ENCODE measurements at regions not wholly inside any gene's neighbourhood (a gene's known extent, or its start where the extent isn't known, plus 50 kb on each side); places are given as distances from the start of the nearest gene placed in this dataset.

GRCh38 chr4:79210636-79211049, 115.2 kb downstream of the NAA11 start:
- Histone ChIP-seq H2AFZ (ENCODE audit: low read length) (no peak overlapping the region), H3K79me2 (ENCODE audit: insufficient read depth, low read depth, low read length) (no peaks in the 10 kb centered on the region), H4K20me1 (ENCODE audit: insufficient read depth, low read length) (no peaks in the 10 kb centered on the region), H3K9me3 (ENCODE audit: low read length) (no peaks in the 10 kb centered on the region), H3K9me2 (ENCODE audit: insufficient read depth, low read length) (no peaks in the 10 kb centered on the region), H3K4me1 (ENCODE audit: insufficient read depth, low read length, poor library complexity, severe bottlenecking) (no peaks in the 10 kb centered on the region), H3K27ac (ENCODE audit: low read depth, low read length, poor library complexity, severe bottlenecking) (no peak overlapping the region), H3K4me2 (ENCODE audit: low read length) (no peak overlapping the region), H3K4me3 (ENCODE audit: low read depth, low read length, poor library complexity, severe bottlenecking) (no peak overlapping the region), H3K36me3 (ENCODE audit: insufficient read depth, low read length) (no peaks in the 10 kb centered on the region)
- no TSS peak for BruUV-seq (replicated peaks)
- TF ChIP-seq CTCF (conservative IDR thresholded peaks at IDR 0.05; ENCODE audit: low read length): no peak
- no peak for TF ChIP-seq EZH2phosphoT487 (IDR thresholded peaks at IDR 0.05; ENCODE audit: borderline replicate concordance, low read depth, low read length)
- ChIA-PET POLR2A (interaction anchor here (0.6 kb wide), 2 partner anchors 19 to 421 kb away, joined by 3 read pairs; no protein-coding TSS in a partner anchor), CTCF (ENCODE audit: unreplicated experiment) (no interaction called here)
- intact Hi-C loops (cut with micrococcal nuclease; ENCODE audit: unreplicated experiment): no loop called here
- no peak for DNase-seq (ENCODE audit: low spot score)

- Histone ChIP-seq H3K79me2 (ENCODE audit: insufficient read depth, low read depth, low read length) (no peaks in the 10 kb centered on the region), H3K9me3 (ENCODE audit: low read length) (no peaks in the 10 kb centered on the region), H3K4me2 (ENCODE audit: low read length) (no peak overlapping the region), H3K27ac (ENCODE audit: low read depth, low read length, poor library complexity, severe bottlenecking) (no peak overlapping the region), H4K20me1 (ENCODE audit: insufficient read depth, low read length) (no peaks in the 10 kb centered on the region), H2AFZ (ENCODE audit: low read length) (no peak overlapping the region), H3K4me3 (ENCODE audit: low read depth, low read length, poor library complexity, severe bottlenecking) (no peak overlapping the region), H3K36me3 (ENCODE audit: insufficient read depth, low read length) (no peaks in the 10 kb centered on the region), H3K9me2 (ENCODE audit: insufficient read depth, low read length) (no peaks in the 10 kb centered on the region), H3K4me1 (ENCODE audit: insufficient read depth, low read length, poor library complexity, severe bottlenecking) (no peaks in the 10 kb centered on the region)
- POLR2A ChIA-PET: interaction anchor here (0.6 kb wide), 2 partner anchors 19 to 422 kb away, joined by 3 read pairs; no protein-coding TSS in a partner anchor
- TF ChIP-seq EZH2phosphoT487 (IDR thresholded peaks at IDR 0.05; ENCODE audit: borderline replicate concordance, low read depth, low read length): no peak
- CTCF ChIA-PET (ENCODE audit: unreplicated experiment): no interaction called here
- DNase-seq (ENCODE audit: low spot score): no peak
- BruUV-seq (replicated peaks): no TSS peak
- intact Hi-C loops (cut with micrococcal nuclease; ENCODE audit: unreplicated experiment): no loop called here
Measured at GRCh38 chr4:79209822-79210635, 115.8 kb downstream of the NAA11 start.

- H3K9me3 ChIP-seq (ENCODE audit: low read length): no peaks in the 10 kb centered on the region
- H4K20me1 ChIP-seq (ENCODE audit: insufficient read depth, low read length): no peaks in the 10 kb centered on the region
- H3K4me1 ChIP-seq (ENCODE audit: insufficient read depth, low read length, poor library complexity, severe bottlenecking): no peaks in the 10 kb centered on the region
- ChIA-PET CTCF (ENCODE audit: unreplicated experiment) (no interaction called here), POLR2A (interaction anchor here (0.6 kb wide), 2 partner anchors 128 to 507 kb away, joined by 3 to 4 read pairs; no protein-coding TSS in a partner anchor)
- H3K36me3 ChIP-seq (ENCODE audit: insufficient read depth, low read length): no peaks in the 10 kb centered on the region
- no TSS peak for BruUV-seq (replicated peaks)
- no peaks in the 10 kb centered on the region for H3K79me2 ChIP-seq (ENCODE audit: insufficient read depth, low read depth, low read length)
- no peak overlapping the region for H3K4me3 ChIP-seq (ENCODE audit: low read depth, low read length, poor library complexity, severe bottlenecking)
- TF ChIP-seq CTCF (conservative IDR thresholded peaks at IDR 0.05; ENCODE audit: low read length): no peak
- no peak for TF ChIP-seq EZH2phosphoT487 (IDR thresholded peaks at IDR 0.05; ENCODE audit: borderline replicate concordance, low read depth, low read length)
- no peak overlapping the region for H3K4me2 ChIP-seq (ENCODE audit: low read length)
- H3K9me2 ChIP-seq (ENCODE audit: insufficient read depth, low read length): no peaks in the 10 kb centered on the region
- no peak for DNase-seq (ENCODE audit: low spot score)
- no peak overlapping the region for H3K27ac ChIP-seq (ENCODE audit: low read depth, low read length, poor library complexity, severe bottlenecking)
- intact Hi-C loops (cut with micrococcal nuclease; ENCODE audit: unreplicated experiment): no loop called here
- no peak overlapping the region for H2AFZ ChIP-seq (ENCODE audit: low read length)
Measured at GRCh38 chr4:79209081-79209480, 116.8 kb downstream of the NAA11 start.

Measured in OCI-LY7 (cell line).